OCI-M1 (cell line): ENCODE measurements at regions not wholly inside any gene's neighbourhood (a gene's known extent, or its start where the extent isn't known, plus 50 kb on each side); places are given as distances from the start of the nearest gene placed in this dataset.
A peak's percentile ranks its signal among the peaks of the same experiment; 100 is the strongest.
"Not testable (repeated sequence)": the region's sequence is repeated elsewhere in the genome, so short reads cannot be mapped to it uniquely, and the experiment has no call there.

Source experiments
- DNase-seq: peaks from one replicate; lab custom pipeline; 2025; lab: John Stamatoyannopoulos, UW

DNA sequence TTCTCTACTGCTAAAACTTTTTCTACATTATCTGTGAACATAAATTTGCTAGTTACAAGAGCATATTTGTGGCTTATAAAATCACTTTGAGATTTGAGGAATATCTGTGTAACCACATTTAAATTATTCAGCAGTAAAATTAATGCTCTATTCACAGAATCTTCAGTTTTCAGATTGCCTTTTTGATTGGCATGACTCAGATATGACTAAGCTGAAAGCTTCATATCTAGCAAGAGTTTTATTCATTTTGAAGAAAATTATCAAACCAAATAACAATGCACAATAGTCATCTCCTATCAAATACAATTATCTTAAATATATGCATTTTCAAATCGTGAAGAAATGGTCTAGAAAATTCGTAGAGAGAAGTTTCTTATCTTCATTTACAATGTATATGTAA is 1498.2 kb upstream of the B3GALT2 start:
- DNase-seq: no peak

DNA sequence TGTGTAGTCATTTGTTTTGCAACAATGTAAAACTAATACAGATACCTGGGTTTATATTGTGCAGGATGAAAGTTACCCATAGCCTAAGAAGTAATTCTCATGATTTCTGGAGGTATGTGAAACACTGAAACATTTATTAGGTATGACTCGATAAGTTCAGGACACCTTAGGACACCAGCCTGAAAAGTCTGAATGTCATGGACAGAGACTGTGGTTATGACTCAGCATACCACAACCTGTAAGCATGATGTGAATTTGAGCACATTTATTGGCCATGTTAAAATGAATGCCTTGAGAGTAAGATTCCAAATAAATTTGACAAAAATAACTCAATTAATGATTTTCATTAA is 1471.7 kb upstream of the B3GALT2 start:
- peak; percentile 65 for DNase-seq

DNA sequence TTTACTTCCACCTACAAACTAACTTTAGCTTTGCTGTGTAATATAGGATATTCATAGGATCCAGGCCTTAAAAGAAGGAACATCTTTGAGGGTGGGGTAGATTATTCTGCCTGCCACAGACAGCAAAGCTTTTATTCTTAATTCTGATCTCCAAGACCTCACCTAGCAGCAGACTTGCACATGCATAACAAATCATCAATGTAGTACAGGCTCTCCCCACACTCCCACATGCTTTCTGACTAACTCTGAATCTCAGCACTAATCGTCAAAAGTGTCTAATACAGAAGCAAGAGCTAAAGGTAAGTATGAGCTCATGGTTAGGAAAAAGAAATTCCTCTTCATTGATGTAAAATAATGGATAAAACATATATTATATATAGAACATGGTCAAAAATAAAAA is 1468.5 kb upstream of the B3GALT2 start:
- DNase-seq: no peak

DNA sequence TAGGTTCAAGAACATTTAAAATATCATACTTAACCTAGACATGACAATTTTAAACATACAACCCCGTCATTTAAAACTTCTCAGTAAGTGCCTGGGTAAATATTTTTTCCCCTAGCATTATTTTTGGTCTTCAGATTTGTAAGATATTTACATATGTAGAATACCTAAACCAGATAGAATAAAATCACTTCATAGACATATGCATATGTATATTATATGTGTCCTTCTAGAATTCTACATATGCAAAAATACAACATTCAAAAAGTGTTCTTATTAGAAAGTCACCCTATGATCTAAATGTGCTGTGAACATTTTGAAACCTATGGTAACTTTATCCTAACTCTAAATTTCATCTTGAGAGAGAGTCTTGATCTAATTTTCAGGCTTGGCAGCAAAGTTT is 1467.0 kb upstream of the B3GALT2 start:
- no peak for DNase-seq

DNA sequence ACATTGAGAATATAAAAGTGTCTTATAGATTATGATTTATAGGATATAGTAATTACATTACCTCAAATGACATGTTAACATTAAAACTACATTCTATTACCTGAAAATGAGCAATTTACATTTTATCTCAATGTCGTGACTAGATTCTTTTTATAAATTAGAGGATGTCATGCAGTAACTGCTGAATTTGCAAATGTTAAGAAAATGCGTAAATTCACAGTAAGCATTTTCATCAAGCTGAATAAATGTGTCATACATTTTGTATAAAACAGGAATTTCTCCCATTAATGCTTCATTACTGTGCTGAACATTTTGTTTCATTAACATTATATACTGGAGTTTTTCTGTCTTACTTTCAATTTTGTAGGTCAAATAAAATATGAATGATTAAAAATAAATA is 1460.7 kb upstream of the B3GALT2 start:
- DNase-seq: no peak

DNA sequence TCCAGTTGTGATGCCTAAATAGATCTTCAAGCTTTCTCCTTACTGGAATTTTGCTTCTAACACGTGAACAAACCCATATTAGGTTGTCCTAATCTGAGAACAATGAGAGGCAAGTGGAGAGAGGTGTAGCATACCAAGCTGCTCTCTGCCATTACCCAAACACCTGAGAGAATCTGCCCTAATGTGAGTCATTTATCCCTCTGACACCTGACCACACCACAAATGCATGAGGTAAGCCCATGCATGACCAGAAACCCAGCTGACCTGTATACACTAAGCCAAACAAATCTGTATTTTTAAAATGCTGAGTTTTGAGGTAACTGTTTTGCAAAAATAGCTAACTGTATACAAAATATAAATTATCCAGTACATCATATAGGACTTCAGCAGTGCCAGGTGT is 1458.1 kb upstream of the B3GALT2 start:
- DNase-seq: no peak

DNA sequence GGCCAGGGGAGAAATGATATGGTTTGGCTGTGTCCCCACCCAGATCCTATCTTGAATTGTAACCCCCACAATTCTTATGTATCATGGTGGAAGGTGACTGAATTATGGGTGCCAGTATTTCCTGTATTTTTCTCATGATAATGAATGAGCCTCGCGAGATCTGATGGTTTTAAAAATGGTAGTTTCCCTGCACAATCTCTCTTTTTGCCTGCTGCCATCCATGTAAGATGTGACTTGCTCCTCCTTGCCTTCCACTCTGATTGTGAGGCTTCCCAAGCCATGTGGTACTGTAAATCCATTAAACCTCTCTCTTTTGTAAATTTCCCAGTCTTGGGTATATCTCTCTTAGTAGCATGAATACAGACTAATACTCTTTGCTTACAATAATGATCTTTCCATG is 1453.9 kb upstream of the B3GALT2 start:
- no peak for DNase-seq

DNA sequence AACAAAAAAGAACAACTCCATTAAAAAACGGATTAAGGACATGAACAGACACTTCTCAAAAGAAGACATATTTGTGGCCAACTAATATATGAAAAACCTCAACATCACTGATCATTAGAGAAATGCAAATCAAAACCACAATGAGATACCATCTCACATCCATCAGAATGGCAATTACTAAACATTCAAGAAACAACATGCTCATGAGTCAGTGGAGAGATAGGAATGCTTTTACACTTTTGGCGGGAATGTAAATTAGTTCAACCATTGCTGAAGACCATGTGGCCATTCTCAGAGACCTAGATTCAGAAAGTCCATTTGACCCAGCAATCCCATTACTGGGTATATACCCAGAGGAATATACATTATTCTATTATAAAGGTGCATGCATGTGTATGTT is 1442.6 kb upstream of the B3GALT2 start:
- no peak for DNase-seq

DNA sequence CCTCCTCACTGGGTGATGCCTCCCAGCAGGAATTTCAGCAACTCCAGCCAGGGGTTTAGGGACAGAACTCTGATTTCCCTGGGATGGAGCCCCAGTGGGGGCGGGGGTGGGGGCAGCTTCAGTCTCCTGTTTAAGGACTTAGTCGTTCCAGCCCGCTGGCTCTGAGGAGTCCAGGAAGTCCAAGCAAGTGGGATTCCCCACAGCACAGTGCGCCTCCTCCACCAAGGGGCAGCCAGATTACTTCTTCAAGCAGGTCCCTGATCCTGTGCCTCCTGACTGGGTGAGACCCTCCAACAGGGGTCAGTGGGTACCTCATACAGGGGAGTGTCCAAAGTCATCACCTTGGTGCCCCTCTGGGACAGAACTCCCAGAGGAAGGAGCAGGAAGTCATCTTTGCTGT is 1438.4 kb upstream of the B3GALT2 start:
- no peak for DNase-seq

DNA sequence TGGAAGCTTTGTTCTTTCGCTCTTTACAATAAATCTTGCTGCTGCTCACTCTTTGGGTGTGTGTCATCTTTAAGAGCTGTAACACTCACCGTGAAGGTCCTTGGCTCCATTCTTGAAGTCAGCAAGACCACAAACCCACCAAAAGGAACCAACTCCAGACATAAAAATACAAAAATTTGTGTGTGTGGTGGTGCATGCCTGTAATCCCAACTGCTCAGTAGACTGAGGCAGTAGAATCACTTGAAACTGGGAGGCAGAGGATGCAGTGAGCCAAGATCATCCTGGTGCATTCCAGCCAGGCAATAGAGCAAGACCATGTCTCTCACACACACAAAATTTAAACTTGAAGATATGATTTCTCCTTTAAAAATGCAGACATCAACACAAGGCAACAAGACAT is 1431.7 kb upstream of the B3GALT2 start:
- no peak for DNase-seq

DNA sequence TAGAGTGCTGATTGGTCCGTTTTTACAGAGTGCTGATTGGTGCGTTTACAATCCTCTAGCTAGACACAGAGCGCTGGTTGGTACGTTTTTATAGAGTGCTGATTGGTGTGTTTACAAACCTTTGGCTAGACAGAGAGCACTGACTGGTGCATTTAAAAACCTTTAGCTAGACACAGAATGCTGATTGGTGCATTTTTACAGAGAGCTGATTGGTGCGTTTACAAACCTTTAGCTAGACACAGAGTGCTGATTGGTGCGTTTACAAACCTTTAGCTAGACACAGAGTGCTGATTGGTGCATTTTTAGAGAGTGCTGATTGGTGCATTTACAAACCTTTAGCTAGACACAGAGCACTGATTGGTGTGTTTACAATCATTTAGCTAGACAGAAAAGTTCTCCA is 1430.9 kb upstream of the B3GALT2 start:
- DNase-seq: not testable (repeated sequence)

DNA sequence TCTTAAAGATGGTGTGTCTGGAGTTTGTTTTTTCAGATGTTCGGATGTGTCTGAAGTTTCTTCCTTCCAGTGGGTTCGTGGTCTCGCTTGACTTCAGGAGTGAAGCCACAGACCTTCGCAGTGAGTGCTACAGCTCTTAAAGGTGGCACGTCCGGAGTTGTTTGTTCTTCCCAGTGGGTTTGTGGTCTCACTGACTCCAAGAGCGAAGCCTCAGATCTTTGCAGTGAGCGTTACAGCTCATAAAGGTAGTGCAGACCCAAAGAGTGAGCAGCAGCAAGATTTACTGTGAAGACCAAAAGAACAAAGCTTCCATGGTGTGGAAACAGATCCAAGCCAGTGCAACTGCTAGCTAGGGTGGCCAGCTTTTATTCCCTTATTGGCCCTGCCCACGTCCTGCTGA is 1430.4 kb upstream of the B3GALT2 start:
- DNase-seq: no peak

DNA sequence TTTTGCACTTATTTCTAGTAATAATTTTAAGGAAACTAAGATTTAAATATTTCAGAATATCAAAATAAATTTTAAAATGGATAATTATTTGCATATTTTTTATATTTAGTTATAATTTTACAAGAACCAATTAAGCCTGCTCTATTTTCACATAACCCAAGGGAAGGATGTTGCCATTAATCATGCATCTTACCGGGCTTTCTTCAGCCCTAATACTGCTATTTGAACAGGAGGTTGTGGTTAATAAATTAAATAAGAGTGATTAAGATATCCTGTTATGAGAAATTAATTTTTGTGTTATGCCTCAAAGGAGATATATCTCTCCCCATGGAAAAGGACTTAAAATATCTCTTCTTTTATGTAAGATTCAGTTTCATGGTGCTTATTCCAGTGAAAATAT is 1415.8 kb upstream of the B3GALT2 start:
- no peak for DNase-seq

DNA sequence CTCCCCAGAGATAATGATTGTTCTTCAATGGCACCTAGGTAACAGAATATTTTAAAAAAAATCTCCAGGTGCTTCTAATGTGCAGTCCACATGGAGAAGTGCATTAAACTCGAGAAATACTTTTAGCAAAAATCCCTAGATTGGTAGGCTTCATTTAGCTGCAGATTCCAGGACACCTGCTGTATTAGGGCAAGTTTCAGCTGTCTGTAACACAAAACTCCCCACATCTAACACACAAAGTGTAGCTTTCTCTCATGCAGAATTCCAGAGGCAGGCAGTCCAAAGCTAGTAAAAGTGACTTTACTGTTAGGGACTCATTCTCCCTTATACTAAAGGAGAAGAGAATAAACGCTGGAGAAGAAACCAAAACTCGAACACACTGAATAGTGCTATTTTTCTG is 1414.3 kb upstream of the B3GALT2 start:
- DNase-seq: peak; percentile 15

DNA sequence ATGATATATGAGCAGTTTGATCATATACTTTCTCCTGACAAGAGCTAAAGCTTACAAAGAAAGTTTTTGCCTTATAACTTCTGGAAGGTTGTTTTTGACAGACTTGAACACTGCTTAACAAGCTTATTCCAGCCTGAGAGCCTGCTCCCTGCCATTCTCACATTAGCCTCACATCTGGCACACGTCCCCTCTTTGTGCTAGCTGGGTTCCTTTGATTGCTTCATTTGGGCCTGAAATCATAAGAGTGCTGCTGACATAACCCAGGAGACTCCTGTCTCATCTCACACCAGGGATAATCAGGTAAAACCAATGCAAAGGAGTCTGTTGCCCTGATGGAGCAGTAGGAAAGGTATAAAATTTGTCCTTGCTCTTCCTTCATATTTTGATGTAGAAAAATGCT is 1411.7 kb upstream of the B3GALT2 start:
- no peak for DNase-seq

DNA sequence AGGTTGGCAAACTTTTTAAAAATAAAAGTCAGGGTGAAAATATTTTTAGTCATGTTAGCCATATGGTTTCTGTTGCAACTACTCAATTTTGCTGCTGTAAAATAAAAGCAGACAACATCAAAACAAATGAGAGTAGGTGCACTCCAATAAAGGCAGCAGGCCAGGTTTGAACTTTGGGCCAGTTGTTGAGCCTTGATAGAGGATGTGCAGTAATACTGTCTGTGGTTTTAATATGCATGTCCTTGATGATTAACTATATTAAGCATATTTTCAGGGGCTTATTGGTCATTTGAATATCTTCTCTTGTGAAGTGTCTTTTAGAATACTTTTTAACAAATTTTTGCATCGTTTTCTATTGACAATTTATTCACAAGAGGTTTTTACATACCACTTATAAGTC is 1399.9 kb upstream of the B3GALT2 start:
- DNase-seq: no peak

DNA sequence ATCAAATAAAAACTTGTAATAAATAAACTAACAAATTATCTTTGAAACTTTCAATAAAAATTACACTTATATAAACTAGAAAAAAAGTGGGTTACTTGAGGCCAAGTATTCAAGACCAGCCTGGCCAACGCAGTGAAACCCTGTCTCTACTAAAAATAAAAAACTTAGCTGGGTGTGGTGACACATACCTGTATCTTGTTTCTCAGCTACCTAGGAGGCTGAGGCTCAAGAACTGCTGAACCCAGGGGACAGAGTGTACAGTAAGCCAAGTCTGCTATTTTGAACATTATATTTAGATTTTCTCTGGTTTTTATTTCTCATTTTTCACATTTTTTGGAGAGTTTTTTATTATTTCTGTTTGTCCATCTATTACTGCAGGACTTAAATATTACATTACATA is 1397.6 kb upstream of the B3GALT2 start:
- DNase-seq: no peak

DNA sequence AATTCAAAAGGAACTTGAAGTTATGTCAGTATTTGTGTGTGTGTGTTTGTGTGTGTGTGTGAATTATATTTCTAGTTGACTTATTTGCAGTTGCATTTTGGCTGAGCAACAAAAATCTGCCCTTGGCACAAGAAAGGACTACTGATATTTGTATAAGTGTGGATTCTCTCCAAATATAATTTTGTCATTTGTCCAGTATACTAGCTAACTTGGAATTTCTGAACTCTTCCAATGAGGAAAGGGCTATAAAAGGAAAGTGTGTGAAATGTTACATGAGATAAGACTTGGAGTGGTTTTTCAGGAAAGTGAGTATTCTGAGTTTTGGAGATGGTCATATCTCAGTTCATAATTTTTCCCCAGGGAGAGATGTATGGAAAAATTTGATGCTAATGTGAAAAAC is 1384.1 kb upstream of the B3GALT2 start:
- DNase-seq: no peak

DNA sequence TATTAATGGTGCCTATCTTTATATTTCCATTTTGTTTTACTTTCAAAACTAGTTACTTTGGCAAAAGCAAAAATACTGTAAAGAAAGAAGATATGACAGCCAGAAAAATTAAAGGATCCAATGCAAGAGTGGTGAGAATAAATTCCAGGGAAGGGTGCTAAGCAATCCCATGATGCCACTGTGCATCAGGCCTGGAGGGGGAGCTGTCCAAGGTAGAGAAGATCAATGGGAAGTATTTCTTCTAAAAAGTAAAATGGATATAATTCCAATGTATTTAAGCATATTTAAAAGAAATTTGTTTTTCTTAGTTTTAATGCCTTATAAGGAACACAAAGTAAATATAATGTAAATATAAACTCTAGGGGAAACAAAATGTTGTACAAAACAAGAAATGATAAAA is 1382.2 kb upstream of the B3GALT2 start:
- DNase-seq: peak; percentile 17

DNA sequence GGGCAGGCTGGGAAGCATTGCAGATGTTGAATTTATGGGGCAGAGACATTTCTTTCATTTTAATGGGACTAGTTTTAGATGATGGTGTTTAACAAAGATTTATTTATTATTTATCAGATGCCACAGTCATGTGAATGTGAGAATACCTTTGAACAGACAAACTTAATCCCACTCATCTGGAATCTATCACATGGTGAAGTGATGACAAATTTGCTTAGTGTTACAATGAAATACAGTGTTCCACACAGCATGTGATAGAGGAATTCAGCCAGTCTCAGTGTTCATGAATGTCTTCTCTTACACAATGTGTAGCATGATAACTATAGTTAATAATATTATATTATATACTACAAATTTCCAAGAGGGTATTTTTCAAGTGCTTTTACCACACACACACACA is 1361.7 kb upstream of the B3GALT2 start:
- no peak for DNase-seq

DNA sequence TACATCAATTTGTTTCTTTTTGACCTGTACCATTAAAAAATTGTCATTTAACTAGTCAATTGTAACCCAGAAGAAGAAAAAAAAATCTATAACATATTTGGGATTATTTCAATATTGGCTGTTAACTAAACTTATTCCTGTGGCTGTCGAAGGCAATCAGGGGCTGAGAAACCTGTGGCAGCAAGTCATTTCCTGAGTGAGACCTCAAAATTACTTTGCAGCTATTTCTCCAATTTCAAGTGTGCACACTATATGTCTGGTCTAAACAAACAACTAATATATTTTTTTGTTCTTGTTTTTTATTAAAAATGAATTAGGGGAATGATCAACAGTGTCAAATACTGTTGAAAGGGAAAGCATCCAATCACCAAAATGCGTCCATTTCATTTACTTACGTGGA is 1357.6 kb upstream of the B3GALT2 start:
- DNase-seq: no peak

DNA sequence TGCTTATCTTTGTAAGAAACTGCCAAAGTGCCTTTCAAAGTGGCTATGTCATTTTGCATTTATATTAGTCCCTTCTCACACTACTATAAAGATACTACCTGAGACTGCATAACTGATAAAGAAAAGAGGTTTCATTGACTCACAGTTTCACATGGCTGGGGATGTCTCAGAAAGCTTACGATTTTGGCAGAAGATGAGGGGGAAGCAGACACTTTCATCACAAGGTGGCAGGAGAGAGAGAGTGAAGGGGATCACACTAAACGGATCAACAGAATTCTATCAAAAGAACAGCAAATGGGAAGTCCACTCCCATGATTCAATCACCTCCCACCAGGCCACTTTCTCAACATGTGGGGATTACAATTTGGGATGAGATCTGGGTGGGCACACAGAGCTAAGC is 1352.0 kb upstream of the B3GALT2 start:
- peak; percentile 41 for DNase-seq

DNA sequence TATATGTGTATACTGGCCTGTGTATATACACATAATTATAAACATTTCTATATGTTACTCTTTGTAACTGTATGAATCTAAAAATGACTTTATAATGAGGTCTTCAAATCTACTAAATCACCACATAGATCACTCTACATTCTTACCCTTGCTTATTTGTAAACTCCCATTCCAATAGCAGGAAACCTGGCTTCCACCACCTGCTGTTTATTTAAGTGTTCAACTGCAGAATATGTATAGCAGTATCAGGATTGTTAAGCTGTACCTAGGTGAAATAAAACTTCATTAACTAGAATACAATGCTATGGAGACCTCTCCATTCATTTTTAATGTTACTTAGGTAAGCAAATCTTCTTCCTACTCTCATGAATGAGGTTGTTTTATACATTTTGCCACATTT is 1351.1 kb upstream of the B3GALT2 start:
- no peak for DNase-seq

DNA sequence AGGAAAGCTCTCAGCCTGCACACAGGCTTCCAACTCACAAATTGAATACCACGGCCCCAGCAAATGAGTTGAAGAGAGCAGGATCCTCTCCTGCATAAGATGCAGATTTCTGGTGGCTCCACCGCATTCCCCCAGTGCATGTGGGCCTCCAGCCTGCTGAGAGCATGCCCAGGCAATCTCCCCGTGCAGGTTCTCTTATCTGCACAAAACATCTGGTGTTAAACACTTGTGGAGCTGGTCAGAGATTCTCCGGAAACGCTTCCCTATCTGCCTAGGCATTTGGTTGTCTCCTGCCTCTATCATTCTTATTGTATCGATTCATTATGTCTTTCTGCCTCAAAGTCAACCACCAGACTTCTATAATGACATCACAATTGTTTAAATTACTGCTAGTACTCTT is 1349.0 kb upstream of the B3GALT2 start:
- peak; percentile 92 for DNase-seq

DNA sequence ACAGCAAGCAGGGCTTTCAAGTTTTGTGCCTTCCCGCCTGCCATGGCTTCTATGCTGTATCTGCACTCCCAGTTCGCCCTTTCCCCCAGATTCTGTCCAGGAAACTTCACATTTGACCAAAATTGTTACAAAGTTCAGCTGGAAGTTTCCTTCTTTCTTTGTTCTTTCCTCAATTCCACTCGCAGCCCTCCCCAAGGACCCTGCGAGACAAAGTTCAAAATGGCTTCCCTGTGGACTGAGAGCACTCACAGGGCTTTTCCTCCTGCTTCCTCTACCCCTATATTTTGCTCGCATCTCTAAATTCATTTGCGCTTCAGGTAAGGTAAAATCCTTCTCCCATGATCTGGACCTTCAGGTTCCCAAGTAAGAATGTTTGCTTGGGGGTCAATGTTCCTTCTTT is 1348.4 kb upstream of the B3GALT2 start:
- no peak for DNase-seq

DNA sequence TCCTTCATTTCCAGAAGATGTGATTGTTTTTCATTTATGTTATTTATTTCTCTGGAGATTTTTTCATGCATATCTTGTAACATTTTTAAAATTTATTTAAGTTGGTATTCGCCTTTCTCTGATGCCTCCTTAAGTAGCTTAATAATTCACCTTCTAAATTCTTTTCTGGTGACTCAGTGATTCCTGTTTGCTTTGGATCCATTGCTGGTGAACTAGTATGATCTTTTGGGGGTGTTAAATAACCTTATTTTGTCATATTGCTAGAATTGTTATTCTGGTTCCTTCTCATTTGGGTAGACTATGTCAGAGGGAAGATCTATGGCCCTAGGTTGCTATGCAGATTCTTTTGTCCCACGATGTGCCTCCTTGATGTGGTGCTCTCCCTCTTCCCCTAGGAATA is 1347.2 kb upstream of the B3GALT2 start:
- no peak for DNase-seq
